ENCODE measurements at regions not wholly inside any gene's neighbourhood (a gene's known extent, or its start where the extent isn't known, plus 50 kb on each side); places are given as distances from the start of the nearest gene placed in this dataset.

DNA sequence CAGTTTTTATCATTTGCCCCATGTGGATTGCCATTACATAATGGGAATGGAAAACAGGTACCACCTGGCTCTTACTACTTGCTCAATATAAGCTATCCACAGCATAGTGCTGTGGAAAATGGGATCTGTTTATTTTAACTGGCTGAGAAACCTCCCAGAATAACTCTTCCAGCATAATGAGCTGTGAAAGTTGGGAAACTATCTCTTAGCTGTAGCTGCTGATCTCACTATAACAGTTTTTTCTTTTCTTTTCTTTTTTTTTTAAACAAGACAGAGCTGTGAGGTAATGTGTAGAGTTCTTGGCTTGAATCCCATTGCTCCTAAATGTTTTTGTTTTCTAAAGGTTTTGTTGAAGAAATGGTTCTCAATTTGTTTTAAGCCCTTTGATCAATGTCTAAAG is 988.3 kb downstream of the PCDH19 start:
- H3K27me3 Mint-ChIP-seq (ENCODE audit: low read depth): no peaks in the 10 kb centered on the region
- no peaks in the 10 kb centered on the region for H3K36me3 Mint-ChIP-seq
- no peak for TF ChIP-seq CTCF (IDR thresholded peaks at IDR 0.05; ENCODE audit: unreplicated experiment)
- DNase-seq (ENCODE audit: low spot score in 2 of 2, unreplicated experiment in 2 of 2): no peak
- H3K27ac Mint-ChIP-seq: no peak overlapping the region
- H3K4me3 Mint-ChIP-seq: no peak overlapping the region
- no peaks in the 10 kb centered on the region for H3K4me1 Mint-ChIP-seq
- peaks cover 24% of the 10 kb centered on the region for H3K9me3 Mint-ChIP-seq

GRCh38 chrX:99415470-99415869 is 994.6 kb downstream of the PCDH19 start:
- Mint-ChIP-seq H3K27me3 (ENCODE audit: low read depth) (no peaks in the 10 kb centered on the region), H3K27ac (no peak overlapping the region), H3K4me3 (no peak overlapping the region), H3K4me1 (no peaks in the 10 kb centered on the region), H3K36me3 (no peaks in the 10 kb centered on the region), H3K9me3 (peaks cover 17% of the 10 kb centered on the region)
- TF ChIP-seq CTCF (IDR thresholded peaks at IDR 0.05; ENCODE audit: unreplicated experiment): no peak
- no peak for DNase-seq (ENCODE audit: low spot score in 2 of 2, unreplicated experiment in 2 of 2)

- Mint-ChIP-seq H3K4me1 (no peaks in the 10 kb centered on the region), H3K27me3 (ENCODE audit: low read depth) (no peaks in the 10 kb centered on the region), H3K4me3 (no peak overlapping the region), H3K27ac (no peak overlapping the region), H3K9me3 (peaks cover 7% of the 10 kb centered on the region), H3K36me3 (no peaks in the 10 kb centered on the region)
- no peak for TF ChIP-seq CTCF (IDR thresholded peaks at IDR 0.05; ENCODE audit: unreplicated experiment)
- no peak for DNase-seq (ENCODE audit: low spot score in 2 of 2, unreplicated experiment in 2 of 2)
These were observed 996.8 kb downstream of the PCDH19 start for GRCh38 chrX:99413317-99413716.

DNA sequence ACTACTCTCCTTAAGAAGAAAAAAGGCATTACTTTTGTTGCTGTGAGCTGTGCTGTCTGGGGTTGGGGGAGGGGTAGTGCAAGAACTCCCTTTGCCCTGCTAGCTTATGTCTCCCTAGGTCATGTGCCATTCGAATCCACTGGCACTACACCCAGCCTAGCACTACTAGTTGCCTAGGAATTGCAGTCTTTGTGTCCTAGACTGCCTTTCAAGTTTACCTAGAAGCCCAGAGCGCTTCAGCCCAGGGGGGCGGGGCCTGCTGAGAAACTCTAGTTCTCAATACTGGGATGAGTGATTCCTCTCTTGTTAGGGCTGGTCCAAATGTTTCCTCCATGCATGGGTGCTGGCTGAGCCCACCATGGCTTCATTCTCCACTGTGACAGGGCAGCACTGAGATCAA is 1011.5 kb downstream of the PCDH19 start:
- Mint-ChIP-seq H3K9me3 (no peaks in the 10 kb centered on the region), H3K4me3 (no peak overlapping the region), H3K4me1 (no peaks in the 10 kb centered on the region), H3K27ac (no peak overlapping the region), H3K27me3 (ENCODE audit: low read depth) (no peaks in the 10 kb centered on the region), H3K36me3 (no peaks in the 10 kb centered on the region)
- TF ChIP-seq CTCF (IDR thresholded peaks at IDR 0.05; ENCODE audit: unreplicated experiment): no peak
- DNase-seq (ENCODE audit: low spot score in 2 of 2, unreplicated experiment in 2 of 2): no peak

DNA sequence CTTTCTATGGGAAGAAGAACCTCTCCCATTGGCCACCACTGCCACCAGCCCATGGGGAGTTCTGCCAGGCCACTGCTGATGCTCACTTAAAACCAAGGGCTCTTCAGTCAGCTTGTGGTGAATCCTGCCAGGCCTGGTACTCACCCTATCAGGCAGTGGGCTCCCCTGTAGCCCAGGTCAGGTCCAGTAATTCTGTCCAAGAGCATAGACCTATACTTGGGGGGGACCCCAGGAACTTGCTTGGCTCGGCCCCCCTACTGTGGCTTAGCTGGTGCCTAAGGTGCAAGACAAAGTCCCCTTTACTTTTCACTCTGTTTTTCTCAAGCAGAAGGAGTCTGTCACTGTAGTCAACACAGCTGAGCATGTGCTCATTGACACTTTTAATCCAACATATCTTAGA is 1012.2 kb downstream of the PCDH19 start:
- no peaks in the 10 kb centered on the region for H3K9me3 Mint-ChIP-seq
- H3K27ac Mint-ChIP-seq: no peak overlapping the region
- H3K4me3 Mint-ChIP-seq: no peak overlapping the region
- H3K27me3 Mint-ChIP-seq (ENCODE audit: low read depth): no peaks in the 10 kb centered on the region
- DNase-seq (ENCODE audit: low spot score in 2 of 2, unreplicated experiment in 2 of 2): no peak
- H3K36me3 Mint-ChIP-seq: no peaks in the 10 kb centered on the region
- TF ChIP-seq CTCF (IDR thresholded peaks at IDR 0.05; ENCODE audit: unreplicated experiment): no peak
- no peaks in the 10 kb centered on the region for H3K4me1 Mint-ChIP-seq

- no peaks in the 10 kb centered on the region for H3K27me3 Mint-ChIP-seq (ENCODE audit: low read depth)
- H3K9me3 Mint-ChIP-seq: peaks cover 18% of the 10 kb centered on the region
- no peaks in the 10 kb centered on the region for H3K36me3 Mint-ChIP-seq
- no peak overlapping the region for H3K27ac Mint-ChIP-seq
- no peaks in the 10 kb centered on the region for H3K4me1 Mint-ChIP-seq
- TF ChIP-seq CTCF (IDR thresholded peaks at IDR 0.05; ENCODE audit: unreplicated experiment): no peak
- DNase-seq (ENCODE audit: low spot score in 2 of 2, unreplicated experiment in 2 of 2): no peak
- no peak overlapping the region for H3K4me3 Mint-ChIP-seq
These were observed 1015.6 kb downstream of the PCDH19 start for GRCh38 chrX:99394456-99394855.
